T-helper 1 cell treated with Interleukin-12 subunit alpha and Interleukin-12 subunit beta and Interleukin-4 antibody, amounts not matched to agents 30 μg/mL and 1 μg/mL, for 36 hours (primary cell): ENCODE measurements at regions not wholly inside any gene's neighbourhood (a gene's known extent, or its start where the extent isn't known, plus 50 kb on each side); places are given as distances from the start of the nearest gene placed in this dataset.
"Not testable (repeated sequence)": the region's sequence is repeated elsewhere in the genome, so short reads cannot be mapped to it uniquely, and the experiment has no call there.

ENCODE experiments used
- H3K27ac Mint-ChIP-seq: one replicate; pipeline ENCODE4 v1.8.0; 2021; ENCODE audit warnings: mild to moderate bottlenecking, mixed read lengths
- H3K27me3 Mint-ChIP-seq: one replicate; pipeline ENCODE4 v1.8.0; 2021; ENCODE audit warnings: low read depth, mixed read lengths
- H3K36me3 Mint-ChIP-seq: one replicate; pipeline ENCODE4 v1.8.0; 2021; ENCODE audit warnings: low read depth, mixed read lengths
- H3K4me1 Mint-ChIP-seq: one replicate; pipeline ENCODE4 v1.8.0; 2021; ENCODE audit warnings: low read depth, mixed read lengths
- H3K4me3 Mint-ChIP-seq: one replicate; pipeline ENCODE4 v1.8.0; 2021; ENCODE audit warnings: mild to moderate bottlenecking, moderate library complexity, mixed read lengths
- H3K9me3 Mint-ChIP-seq: one replicate; pipeline ENCODE4 v1.8.0; 2021; ENCODE audit warnings: mixed read lengths

DNA sequence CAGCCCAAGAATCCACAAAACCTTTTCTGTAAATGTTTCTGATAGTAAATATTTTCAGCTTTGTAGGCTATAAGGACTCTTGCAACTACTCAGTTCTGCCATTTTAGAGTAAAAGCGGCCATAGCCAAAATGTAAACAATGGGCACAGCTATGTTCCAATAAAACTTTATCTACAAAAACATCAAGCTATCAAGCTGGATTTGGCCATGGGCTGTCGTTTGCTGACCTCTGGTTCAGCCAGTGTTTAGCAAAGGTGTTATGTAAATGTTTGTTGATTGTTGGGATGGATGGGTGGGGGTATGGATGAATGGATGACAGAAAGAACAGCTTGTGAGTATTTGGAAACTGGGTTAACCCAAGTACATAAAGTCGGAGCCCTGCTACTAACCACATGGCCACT is 111.1 kb upstream of the VRK1 start:
- Mint-ChIP-seq H3K27me3 (peaks cover 4% of the 10 kb centered on the region), H3K9me3 (no peaks in the 10 kb centered on the region), H3K4me1 (no peaks in the 10 kb centered on the region), H3K36me3 (no peaks in the 10 kb centered on the region), H3K4me3 (no peak overlapping the region), H3K27ac (no peak overlapping the region)

DNA sequence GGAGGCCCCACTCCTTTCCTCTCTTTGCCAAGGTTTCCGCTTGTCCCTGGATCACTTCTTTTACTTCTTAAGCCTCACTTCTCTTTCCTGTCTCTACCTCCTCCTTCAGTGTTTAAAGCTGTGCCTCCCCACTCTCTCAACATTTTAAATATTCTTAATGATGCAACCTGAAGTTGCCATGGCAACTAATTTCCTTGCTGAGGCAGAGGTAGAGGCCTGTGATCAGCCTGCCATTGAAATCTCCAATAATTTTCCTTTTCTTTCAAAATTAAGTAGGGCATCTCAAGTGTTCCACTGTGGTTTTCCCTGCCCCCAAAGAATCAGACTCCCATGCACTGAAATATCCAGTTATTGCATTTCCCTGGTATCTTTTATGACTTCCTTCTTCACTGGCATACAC is 108.6 kb upstream of the VRK1 start:
- Mint-ChIP-seq H3K4me3 (no peak overlapping the region), H3K36me3 (no peaks in the 10 kb centered on the region), H3K9me3 (no peaks in the 10 kb centered on the region), H3K27me3 (peaks cover 2% of the 10 kb centered on the region), H3K27ac (no peak overlapping the region), H3K4me1 (no peaks in the 10 kb centered on the region)

DNA sequence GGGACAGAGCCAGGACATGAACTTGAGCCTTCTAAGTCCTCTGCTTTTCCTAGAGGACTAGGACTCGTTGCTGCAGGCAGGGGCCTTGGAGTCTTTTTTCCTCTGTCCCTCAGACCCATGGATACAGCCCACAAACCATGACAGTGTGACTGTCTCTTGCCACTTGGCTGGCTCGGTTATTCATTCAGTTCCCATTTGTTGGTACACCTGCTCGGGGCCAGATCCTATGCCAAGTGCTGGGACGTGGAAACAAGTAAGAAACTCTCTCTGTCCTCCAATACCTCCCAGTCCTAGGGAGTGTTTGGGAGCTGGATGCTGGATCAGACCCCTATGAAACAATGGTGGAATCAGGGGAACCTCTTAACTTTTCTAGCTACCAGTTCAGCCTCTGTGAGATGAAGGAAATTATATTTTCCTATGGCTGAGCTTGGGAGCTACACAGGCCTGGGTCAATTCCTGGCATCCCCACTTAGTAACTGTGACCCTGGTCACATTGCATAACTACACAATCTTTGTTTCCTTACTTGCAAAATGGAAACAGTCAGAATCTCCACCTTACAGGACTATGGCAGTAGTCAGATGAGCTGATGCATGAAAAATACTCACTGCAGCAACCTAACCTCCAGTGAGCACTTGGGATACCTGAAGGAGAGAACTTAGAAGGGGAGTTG is 106.3 kb upstream of the VRK1 start:
- Mint-ChIP-seq H3K27ac (no peak overlapping the region), H3K4me1 (no peaks in the 10 kb centered on the region)

DNA sequence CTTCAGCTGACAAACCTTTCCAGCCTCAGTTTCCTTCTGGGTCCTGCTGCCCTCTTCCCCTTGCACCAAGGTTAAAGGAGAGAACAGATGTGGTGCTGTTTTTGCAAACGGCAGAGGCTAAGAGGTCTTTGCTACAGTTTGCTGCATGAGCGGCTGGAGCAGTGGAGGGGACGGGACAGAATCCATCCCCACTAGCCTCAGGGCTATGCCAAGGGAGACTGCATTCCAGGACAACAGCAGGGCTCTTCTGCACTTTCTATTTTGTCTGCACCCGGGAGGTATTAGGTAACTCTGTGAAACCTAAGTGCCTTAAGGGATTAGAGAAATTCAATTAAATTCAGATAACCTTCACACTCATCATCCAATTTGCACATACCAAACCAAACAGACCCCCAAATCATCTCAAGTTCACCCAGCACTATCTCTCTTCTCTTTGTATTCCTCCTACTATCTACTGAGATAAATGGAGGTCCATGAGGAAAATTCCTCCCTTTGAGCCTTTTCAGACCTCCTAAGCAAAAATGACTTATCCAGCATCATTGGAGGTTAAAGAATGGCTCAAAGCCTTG is 103.8 kb upstream of the VRK1 start:
- H3K4me1 Mint-ChIP-seq = no peaks in the 10 kb centered on the region
- no peaks in the 10 kb centered on the region for H3K36me3 Mint-ChIP-seq
- H3K9me3 Mint-ChIP-seq = no peaks in the 10 kb centered on the region
- no peaks in the 10 kb centered on the region for H3K27me3 Mint-ChIP-seq
- H3K4me3 Mint-ChIP-seq = no peak overlapping the region
- H3K27ac Mint-ChIP-seq = no peak overlapping the region

More for the DNA sequence above, 106.3 kb upstream of the VRK1 start:
- Mint-ChIP-seq H3K36me3 (no peaks in the 10 kb centered on the region), H3K9me3 (no peaks in the 10 kb centered on the region), H3K4me3 (no peak overlapping the region), H3K27me3 (no peaks in the 10 kb centered on the region)

DNA sequence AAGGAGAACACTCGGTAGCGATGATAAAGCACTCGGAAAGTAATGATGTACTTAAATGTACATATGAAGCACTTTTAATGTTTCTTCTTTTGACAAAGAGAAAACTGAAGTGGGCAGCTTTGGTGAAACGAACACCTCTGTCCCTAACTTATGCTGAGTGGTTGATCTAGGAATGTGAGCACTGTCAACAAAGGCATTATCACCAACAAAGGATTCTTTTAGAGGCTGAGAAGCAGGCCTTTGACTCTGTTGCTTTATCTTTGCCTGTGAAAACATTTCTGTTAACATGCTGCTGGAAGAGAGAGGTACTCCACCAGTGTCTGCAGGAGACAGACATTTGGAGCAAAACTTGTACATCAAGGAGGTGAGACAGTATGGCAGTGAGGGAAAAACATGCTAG is 103.2 kb upstream of the VRK1 start:
- Mint-ChIP-seq H3K9me3 (no peaks in the 10 kb centered on the region), H3K4me1 (no peaks in the 10 kb centered on the region), H3K27me3 (no peaks in the 10 kb centered on the region), H3K36me3 (no peaks in the 10 kb centered on the region), H3K4me3 (no peak overlapping the region), H3K27ac (no peak overlapping the region)

DNA sequence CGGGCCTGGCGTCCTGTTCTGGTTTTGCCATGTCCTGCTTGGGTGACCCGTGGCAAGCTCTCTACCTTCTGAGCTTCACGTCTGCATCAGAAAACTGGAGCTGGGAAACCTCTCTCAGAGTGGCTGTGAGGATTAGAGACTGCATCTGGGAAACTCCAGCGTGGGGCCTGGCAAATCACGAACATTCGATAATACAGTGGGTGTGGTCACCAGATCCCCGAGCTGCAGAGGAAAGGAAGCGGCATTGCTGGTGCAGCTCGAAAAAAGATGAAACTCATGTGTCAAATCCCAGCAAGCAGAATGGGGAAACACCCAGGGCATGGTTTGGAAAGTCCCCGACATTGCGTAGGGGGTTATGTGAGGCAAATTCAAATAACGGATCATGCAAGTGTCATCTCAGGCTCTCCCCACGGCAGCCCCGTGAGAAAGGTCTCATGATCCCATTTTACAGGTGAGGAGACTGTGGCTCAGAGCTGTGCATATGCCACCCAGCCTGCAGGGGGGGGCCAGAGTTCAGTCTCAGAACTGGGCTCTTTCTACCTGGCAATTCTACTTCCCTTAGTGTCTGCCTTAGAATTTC is 98.1 kb upstream of the VRK1 start:
- Mint-ChIP-seq H3K27me3 (no peaks in the 10 kb centered on the region), H3K9me3 (no peaks in the 10 kb centered on the region), H3K36me3 (no peaks in the 10 kb centered on the region), H3K27ac (no peak overlapping the region), H3K4me3 (no peak overlapping the region), H3K4me1 (no peaks in the 10 kb centered on the region)

DNA sequence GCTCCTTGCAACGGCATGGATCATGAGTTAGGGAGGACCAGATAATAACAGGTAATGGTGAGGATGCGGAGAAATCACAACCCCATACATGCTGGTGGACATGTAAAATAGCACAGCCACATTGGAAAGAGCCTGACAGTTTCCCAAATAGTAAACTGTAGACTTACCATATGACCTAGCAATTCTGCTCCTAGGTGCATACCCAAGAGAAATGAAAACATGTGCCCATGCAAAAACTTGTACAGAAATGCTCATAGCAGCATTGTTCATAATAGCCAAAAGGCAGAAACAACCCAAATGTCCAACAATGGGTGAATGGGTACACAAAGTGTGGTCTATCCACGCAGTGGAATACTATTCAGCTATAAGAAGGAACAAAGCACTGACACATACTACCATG is 97.5 kb upstream of the VRK1 start:
- Mint-ChIP-seq H3K36me3 (no peaks in the 10 kb centered on the region), H3K27ac (no peak overlapping the region), H3K9me3 (no peaks in the 10 kb centered on the region), H3K27me3 (no peaks in the 10 kb centered on the region), H3K4me1 (no peaks in the 10 kb centered on the region), H3K4me3 (no peak overlapping the region)

DNA sequence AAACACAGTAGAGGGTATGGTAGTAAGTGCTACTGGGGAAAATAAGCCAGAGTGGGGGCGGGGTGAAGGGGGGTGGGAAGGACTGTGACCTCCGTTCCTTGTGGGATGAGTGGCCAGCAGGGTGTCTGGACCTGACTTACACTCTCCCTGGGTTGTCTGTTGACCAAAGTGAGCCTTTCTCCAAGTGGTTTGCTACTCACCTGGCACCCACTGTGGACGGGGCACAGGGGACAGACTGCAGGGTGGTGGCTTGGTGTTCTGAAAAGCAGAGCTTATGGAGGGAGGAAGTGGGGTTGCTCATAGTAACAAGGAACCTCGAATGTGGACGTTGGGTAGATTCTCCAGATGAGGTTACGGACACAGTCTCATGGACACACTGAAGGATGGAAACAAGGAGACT is 94.4 kb upstream of the VRK1 start:
- no peak overlapping the region for H3K27ac Mint-ChIP-seq
- no peaks in the 10 kb centered on the region for H3K36me3 Mint-ChIP-seq
- no peaks in the 10 kb centered on the region for H3K27me3 Mint-ChIP-seq

DNA sequence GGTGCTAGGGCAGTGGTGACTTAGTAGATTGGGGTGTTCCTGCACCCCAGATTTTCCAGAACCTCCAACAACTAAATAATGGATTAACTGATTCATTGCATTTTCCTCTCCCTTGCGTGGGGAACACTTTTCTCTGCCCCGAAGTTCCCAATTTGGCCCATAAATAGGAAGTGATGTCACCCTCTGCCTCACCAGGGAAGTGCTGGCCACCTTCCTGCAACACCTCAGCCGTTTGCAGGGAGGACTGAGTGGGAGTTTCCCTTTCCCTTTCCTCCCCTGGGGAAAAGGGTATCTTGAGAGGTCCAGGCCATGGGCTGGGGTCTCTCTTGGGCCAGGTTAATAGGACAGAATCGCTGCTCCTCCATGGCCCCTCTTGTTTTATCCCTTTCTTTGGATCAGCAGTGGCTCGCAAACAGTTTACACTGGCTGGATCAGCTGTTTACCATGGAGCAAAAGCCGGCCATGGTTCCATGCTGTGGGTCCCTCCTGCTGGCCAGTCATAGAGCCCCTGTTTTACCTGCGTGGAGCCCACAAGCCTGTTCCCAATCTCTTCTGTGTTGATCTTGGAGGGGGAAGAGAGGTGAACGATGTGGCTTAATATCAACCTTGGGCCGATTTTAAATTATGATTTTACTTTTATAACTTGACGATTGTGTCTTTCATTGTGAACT is 91.6 kb upstream of the VRK1 start:
- H3K4me3 Mint-ChIP-seq = no peak overlapping the region
- H3K27ac Mint-ChIP-seq = no peak overlapping the region
- H3K36me3 Mint-ChIP-seq = no peaks in the 10 kb centered on the region
- no peaks in the 10 kb centered on the region for H3K4me1 Mint-ChIP-seq
- no peaks in the 10 kb centered on the region for H3K9me3 Mint-ChIP-seq
- H3K27me3 Mint-ChIP-seq = no peaks in the 10 kb centered on the region

More for the DNA sequence above, 94.4 kb upstream of the VRK1 start:
- H3K9me3 Mint-ChIP-seq = no peaks in the 10 kb centered on the region
- no peak overlapping the region for H3K4me3 Mint-ChIP-seq
- no peaks in the 10 kb centered on the region for H3K4me1 Mint-ChIP-seq

DNA sequence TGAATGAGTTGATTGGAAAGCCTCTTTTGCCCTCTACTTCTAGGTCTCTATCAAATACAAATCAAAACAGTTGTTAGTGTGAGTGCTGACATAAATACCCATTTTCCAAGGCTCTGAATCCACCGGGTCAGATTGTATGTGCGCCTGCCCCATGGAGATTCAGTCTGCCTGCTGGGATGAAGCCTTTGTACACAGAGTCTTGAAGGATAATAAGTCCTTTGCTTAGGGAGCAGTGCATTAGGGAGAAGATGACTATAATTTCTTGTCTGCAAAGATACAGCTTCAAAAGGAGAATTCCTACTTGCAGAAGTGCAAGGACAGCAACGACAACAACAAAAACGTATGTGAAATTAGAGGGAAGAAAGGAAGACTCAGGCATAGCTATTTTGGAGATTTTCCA is 90.3 kb upstream of the VRK1 start:
- H3K4me1 Mint-ChIP-seq = no peaks in the 10 kb centered on the region
- H3K9me3 Mint-ChIP-seq = no peaks in the 10 kb centered on the region
- no peak overlapping the region for H3K27ac Mint-ChIP-seq
- H3K27me3 Mint-ChIP-seq = no peaks in the 10 kb centered on the region
- H3K36me3 Mint-ChIP-seq = no peaks in the 10 kb centered on the region
- no peak overlapping the region for H3K4me3 Mint-ChIP-seq

DNA sequence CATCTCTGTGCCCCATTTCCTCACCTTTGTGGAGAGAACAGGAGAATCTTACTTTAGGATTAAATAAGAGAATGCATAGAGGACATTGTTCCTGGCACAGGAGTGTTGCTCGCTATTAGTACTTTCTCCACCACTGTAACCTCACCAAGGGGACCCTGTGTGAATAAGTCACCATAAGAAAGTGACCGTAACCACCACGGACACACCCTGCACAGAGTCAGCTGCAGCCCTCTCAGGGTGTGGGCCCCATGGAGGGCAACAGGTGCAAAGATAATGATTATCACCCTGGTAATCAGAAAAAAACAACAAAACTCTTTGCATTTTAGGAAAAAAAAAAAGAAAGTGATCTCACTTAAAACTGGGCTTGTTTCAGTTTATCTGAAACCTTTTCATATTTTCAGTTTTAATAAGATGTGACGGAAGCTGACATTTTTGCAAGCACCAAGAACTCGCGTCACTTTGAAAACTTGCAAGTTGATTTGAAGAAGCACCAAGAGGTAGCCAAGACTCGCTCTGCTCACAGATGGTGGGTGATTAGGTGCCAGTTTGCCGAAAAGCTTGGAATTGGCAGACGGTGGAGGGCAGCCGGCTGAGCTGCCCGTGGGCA is 87.0 kb upstream of the VRK1 start:
- Mint-ChIP-seq H3K4me1 (no peaks in the 10 kb centered on the region), H3K4me3 (no peak overlapping the region), H3K27ac (no peak overlapping the region), H3K27me3 (peaks cover 3% of the 10 kb centered on the region), H3K9me3 (no peaks in the 10 kb centered on the region), H3K36me3 (no peaks in the 10 kb centered on the region)

DNA sequence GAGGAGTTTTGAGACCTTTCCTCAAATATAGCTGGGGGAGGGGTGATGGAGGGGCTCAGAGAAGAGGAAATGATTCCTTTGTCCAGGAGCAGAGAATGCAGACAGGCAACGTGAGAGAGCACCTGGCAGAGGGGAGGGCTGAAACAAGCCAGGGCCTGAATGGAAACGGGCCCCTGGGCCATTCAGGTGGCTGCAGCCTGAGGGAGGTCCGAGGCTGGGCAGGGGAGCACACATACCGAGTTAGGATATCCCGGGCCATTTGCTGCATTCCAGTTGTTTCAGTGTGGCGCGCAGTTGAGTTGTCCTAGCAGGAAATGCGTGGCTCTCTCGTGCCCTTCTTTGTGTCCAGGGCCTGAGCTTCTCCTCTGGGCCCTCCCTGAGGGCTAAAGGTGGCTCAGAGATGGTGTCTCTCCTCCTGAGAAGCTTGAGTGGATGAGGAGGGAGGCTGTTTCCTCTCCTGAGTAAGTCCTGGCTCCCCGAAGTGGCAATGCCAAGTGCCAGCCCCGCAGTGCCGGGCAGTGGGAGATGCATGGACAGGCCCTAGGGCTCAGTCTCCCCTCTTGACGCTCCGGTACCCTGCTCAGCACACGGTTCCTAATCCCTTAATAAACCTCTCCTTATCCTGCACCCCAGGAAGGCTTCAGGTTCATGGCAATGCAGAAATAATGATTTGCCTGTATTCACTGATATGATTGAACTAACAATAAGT is 85.5 kb upstream of the VRK1 start:
- Mint-ChIP-seq H3K36me3 (no peaks in the 10 kb centered on the region), H3K27ac (no peak overlapping the region), H3K9me3 (no peaks in the 10 kb centered on the region), H3K4me1 (no peaks in the 10 kb centered on the region), H3K27me3 (peaks cover 3% of the 10 kb centered on the region), H3K4me3 (no peak overlapping the region)

DNA sequence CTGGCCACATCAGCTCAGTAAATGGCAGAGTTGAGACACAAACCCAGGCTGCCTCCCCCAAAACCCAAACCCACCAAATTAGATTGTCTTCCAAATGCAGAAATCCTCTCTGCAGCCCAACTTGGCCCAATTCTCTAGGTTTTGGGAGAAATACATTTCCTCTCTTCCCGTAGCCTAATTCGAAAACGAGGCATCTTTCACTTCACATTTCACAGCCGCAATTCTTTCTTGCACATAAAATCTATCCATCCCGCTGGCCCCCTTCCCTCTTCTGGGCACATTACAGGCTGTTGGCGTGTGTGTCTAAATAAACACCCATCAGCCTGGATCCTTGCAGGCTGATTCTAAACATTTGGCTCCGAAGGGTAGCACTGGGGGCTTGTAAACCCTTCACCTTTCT is 83.8 kb upstream of the VRK1 start:
- Mint-ChIP-seq H3K27ac (no peak overlapping the region), H3K36me3 (no peaks in the 10 kb centered on the region), H3K4me1 (no peaks in the 10 kb centered on the region), H3K9me3 (no peaks in the 10 kb centered on the region), H3K27me3 (peaks cover 3% of the 10 kb centered on the region), H3K4me3 (no peak overlapping the region)

DNA sequence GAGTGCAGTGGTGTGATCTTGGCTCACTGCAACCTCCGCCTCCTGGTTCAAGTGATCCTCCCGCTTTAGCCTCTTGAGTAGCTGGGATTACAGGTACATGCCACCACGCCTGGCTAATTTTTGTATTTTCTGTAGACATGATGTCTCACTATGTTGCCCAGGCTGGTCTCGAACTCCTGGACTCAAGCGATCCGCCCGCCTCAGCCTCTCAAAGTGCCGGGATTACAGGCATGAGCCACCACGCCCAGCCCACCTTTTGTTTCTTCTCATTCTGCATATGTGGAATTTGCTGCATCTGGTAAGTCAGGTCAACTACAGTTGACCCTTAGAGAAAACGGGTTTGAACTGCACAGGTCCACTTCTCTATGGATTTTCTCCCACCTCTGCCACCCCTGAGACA is 82.6 kb upstream of the VRK1 start:
- H3K27ac Mint-ChIP-seq, H3K27me3 Mint-ChIP-seq, H3K36me3 Mint-ChIP-seq: not testable (repeated sequence)

More for the DNA sequence above, 82.6 kb upstream of the VRK1 start:
- not testable (repeated sequence) for H3K9me3 Mint-ChIP-seq, H3K4me1 Mint-ChIP-seq, H3K4me3 Mint-ChIP-seq
